CD4-positive, alpha-beta T cell treated with Interferon gamma for 1 hour (primary cell): ENCODE measurements at regions not wholly inside any gene's neighbourhood (a gene's known extent, or its start where the extent isn't known, plus 50 kb on each side); places are given as distances from the start of the nearest gene placed in this dataset.

Experiments used
- DNase-seq: peaks from one replicate; pipeline ENCODE4 v3.0.0-alpha.2; 2020

- DNase-seq = no peak
Observed at GRCh38 chr22:48664586-48664985, 1163.1 kb downstream of the BRD1 start.

- no peak for DNase-seq
Observed at GRCh38 chr22:48663297-48663696, 1164.4 kb downstream of the BRD1 start.

- no peak for DNase-seq
Observed at GRCh38 chr22:48662476-48663135, 1165.1 kb downstream of the BRD1 start.

- no peak for DNase-seq
Observed at GRCh38 chr22:48661984-48662383, 1165.7 kb downstream of the BRD1 start.

- no peak for DNase-seq
Observed at GRCh38 chr22:48660790-48661740, 1166.6 kb downstream of the BRD1 start.

GRCh38 chr22:48660104-48660789 lies 1167.4 kb downstream of the BRD1 start:
- no peak for DNase-seq

- DNase-seq = no peak
Observed at GRCh38 chr22:48659404-48659996, 1168.2 kb downstream of the BRD1 start.

- DNase-seq = no peak
Observed at GRCh38 chr22:48658871-48659270, 1168.8 kb downstream of the BRD1 start.

GRCh38 chr22:48658246-48658645 lies 1169.4 kb downstream of the BRD1 start:
- DNase-seq = no peak

GRCh38 chr22:48654492-48654891 lies 1173.2 kb downstream of the BRD1 start:
- no peak for DNase-seq

- no peak for DNase-seq
Observed at GRCh38 chr22:48653929-48654328, 1173.7 kb downstream of the BRD1 start.

GRCh38 chr22:48653306-48653705 lies 1174.4 kb downstream of the BRD1 start:
- DNase-seq = no peak

- DNase-seq = no peak
Observed at GRCh38 chr22:48652796-48653195, 1174.9 kb downstream of the BRD1 start.

GRCh38 chr22:48651981-48652538 lies 1175.6 kb downstream of the BRD1 start:
- no peak for DNase-seq

GRCh38 chr22:48651036-48651890 lies 1176.4 kb downstream of the BRD1 start:
- no peak for DNase-seq

GRCh38 chr22:48650323-48651035 lies 1177.2 kb downstream of the BRD1 start:
- no peak for DNase-seq

- no peak for DNase-seq
Observed at GRCh38 chr22:48649466-48649865, 1178.2 kb downstream of the BRD1 start.

GRCh38 chr22:48649031-48649430 lies 1178.6 kb downstream of the BRD1 start:
- DNase-seq = no peak

- no peak for DNase-seq
Observed at GRCh38 chr22:48647606-48648515, 1179.8 kb downstream of the BRD1 start.

- no peak for DNase-seq
Observed at GRCh38 chr22:48647051-48647450, 1180.6 kb downstream of the BRD1 start.
